ENCODE measurements at regions not wholly inside any gene's neighbourhood (a gene's known extent, or its start where the extent isn't known, plus 50 kb on each side); places are given as distances from the start of the nearest gene placed in this dataset.

DNA sequence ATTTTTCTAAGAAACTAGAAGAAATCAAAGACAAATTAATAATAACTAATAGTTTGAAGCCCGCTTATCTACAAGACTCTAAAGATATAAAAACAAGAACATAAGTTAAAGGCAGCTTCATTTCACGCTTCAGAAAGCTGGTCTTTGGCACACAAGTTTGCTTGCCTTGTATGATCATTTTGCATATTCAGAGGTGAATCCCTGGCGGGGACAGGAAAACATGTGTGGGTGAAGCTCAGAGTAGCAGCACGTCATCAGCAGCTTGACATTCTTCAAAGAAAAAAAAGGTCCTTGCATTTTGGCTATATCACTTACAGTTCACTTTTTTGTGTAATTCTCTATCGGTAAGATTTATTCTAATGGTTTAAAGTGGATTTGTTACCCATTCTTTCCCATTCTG lies 1911.8 kb downstream of the MRPL39 start:
- TF ChIP-seq POLR2A (IDR thresholded peaks at IDR 0.05) (no peak), POLR2AphosphoS5 (IDR thresholded peaks at IDR 0.05; ENCODE audit: insufficient read depth in 1 of 2, low read depth in 1 of 2) (no peak)
- TF ChIP-seq, protein P1, sequence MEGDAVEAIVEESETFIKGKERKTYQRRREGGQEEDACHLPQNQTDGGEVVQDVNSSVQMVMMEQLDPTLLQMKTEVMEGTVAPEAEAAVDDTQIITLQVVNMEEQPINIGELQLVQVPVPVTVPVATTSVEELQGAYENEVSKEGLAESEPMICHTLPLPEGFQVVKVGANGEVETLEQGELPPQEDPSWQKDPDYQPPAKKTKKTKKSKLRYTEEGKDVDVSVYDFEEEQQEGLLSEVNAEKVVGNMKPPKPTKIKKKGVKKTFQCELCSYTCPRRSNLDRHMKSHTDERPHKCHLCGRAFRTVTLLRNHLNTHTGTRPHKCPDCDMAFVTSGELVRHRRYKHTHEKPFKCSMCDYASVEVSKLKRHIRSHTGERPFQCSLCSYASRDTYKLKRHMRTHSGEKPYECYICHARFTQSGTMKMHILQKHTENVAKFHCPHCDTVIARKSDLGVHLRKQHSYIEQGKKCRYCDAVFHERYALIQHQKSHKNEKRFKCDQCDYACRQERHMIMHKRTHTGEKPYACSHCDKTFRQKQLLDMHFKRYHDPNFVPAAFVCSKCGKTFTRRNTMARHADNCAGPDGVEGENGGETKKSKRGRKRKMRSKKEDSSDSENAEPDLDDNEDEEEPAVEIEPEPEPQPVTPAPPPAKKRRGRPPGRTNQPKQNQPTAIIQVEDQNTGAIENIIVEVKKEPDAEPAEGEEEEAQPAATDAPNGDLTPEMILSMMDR (IDR thresholded peaks at IDR 0.05): no peak

DNA sequence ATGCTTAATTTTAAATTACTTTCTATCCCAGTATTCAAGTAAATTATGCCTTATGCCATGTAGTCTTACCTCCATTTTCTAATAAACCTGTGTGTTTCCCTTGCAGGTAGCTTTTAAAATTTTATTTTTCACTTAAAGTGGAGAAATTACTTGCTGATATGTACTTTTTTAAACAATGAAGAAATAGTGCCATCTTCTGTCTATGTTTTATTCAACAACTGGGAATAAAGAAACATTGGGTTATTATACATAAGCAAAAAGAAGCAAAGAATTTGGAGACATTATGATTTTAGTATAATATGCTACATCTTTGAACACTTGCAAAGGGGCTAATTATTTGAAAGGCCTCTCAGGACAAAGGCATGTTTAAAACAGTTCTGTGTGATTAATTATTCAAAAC lies 1912.9 kb downstream of the MRPL39 start:
- no peaks in the 10 kb centered on the region for H3K9me3 ChIP-seq
- H3K4me3 ChIP-seq: no peak overlapping the region
- H3K27ac ChIP-seq: no peak overlapping the region
- no peak for DNase-seq (ENCODE audit: extremely low spot score in 2 of 2)
- H3K4me1 ChIP-seq: no peaks in the 10 kb centered on the region
- intact Hi-C loops (cut with DNase I): no loop called here
- H3K36me3 ChIP-seq: no peaks in the 10 kb centered on the region
- H3K27me3 ChIP-seq: no peaks in the 10 kb centered on the region
- TF ChIP-seq POLR2AphosphoS5 (IDR thresholded peaks at IDR 0.05; ENCODE audit: insufficient read depth in 1 of 2, low read depth in 1 of 2) (no peak), POLR2A (IDR thresholded peaks at IDR 0.05) (no peak)
- TF ChIP-seq, protein P1 (IDR thresholded peaks at IDR 0.05): no peak

More for the DNA sequence above, 1911.8 kb downstream of the MRPL39 start:
- Histone ChIP-seq H3K36me3 (no peaks in the 10 kb centered on the region), H3K4me3 (no peak overlapping the region), H3K4me1 (no peaks in the 10 kb centered on the region), H3K9me3 (no peaks in the 10 kb centered on the region), H3K27ac (no peak overlapping the region), H3K27me3 (no peaks in the 10 kb centered on the region)
- intact Hi-C loops (cut with DNase I): no loop called here
- DNase-seq (ENCODE audit: extremely low spot score in 2 of 2): no peak

DNA sequence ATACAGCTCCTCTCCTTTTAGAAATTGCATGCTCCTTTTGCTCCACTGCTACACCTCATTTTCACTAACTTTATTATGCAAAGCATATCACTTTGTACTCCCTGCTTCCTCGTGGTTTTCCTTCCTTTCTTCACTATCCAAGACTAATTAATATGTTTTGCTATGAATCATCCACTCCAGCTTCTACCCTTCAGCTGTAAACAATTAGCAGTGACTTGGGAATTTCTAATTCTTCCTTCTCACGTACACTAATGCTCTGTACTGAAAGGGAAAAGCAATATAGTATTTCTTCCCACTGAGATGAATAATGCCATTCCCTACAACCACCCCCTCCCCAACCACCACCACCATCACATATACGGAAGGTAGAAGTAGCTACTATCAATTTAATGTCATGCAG lies 1917.0 kb downstream of the MRPL39 start:
- H3K4me3 ChIP-seq: no peak overlapping the region
- no peak overlapping the region for H3K27ac ChIP-seq
- no peaks in the 10 kb centered on the region for H3K9me3 ChIP-seq
- intact Hi-C loops (cut with DNase I): no loop called here
- no peak for TF ChIP-seq POLR2A (IDR thresholded peaks at IDR 0.05)
- TF ChIP-seq, protein P1 (IDR thresholded peaks at IDR 0.05): no peak
- no peak for TF ChIP-seq POLR2AphosphoS5 (IDR thresholded peaks at IDR 0.05; ENCODE audit: insufficient read depth in 1 of 2, low read depth in 1 of 2)
- DNase-seq (ENCODE audit: extremely low spot score in 2 of 2): no peak
- H3K27me3 ChIP-seq: no peaks in the 10 kb centered on the region
- no peaks in the 10 kb centered on the region for H3K36me3 ChIP-seq
- H3K4me1 ChIP-seq: no peaks in the 10 kb centered on the region

- Histone ChIP-seq H3K36me3 (no peaks in the 10 kb centered on the region), H3K27ac (no peak overlapping the region), H3K9me3 (no peaks in the 10 kb centered on the region), H3K27me3 (no peaks in the 10 kb centered on the region), H3K4me1 (no peaks in the 10 kb centered on the region), H3K4me3 (no peak overlapping the region)
- TF ChIP-seq, protein P1 (IDR thresholded peaks at IDR 0.05): no peak
- TF ChIP-seq POLR2AphosphoS5 (IDR thresholded peaks at IDR 0.05; ENCODE audit: insufficient read depth in 1 of 2, low read depth in 1 of 2): no peak
- DNase-seq (ENCODE audit: extremely low spot score in 2 of 2): no peak
- intact Hi-C loops (cut with DNase I): loop anchor here (5.0 kb wide), 1 partner anchor 760 kb away; no protein-coding TSS in a partner anchor
Observed at GRCh38 chr21:23686737-23687523, 1920.4 kb downstream of the MRPL39 start.

DNA sequence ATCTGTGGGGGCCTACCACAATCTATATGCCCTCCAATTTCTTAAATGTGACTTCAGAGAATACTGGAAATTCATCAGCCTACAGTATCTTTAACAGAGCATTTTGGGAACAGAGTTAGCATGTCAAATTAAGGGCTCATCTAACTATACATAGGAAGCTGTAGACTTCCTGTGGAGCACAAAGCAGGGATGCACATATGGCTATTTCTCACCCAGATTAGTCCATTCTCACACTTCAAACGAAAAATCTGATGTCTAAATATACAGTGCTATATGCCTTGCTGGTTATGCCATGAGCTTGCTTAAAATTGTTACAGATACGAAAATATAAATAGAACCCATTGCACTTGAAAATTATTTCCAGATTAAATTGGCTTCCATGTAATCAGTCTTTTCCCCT lies 1922.8 kb downstream of the MRPL39 start:
- Histone ChIP-seq H3K27me3 (no peaks in the 10 kb centered on the region), H3K4me1 (no peaks in the 10 kb centered on the region), H3K4me3 (no peak overlapping the region), H3K9me3 (no peaks in the 10 kb centered on the region), H3K27ac (no peak overlapping the region), H3K36me3 (no peaks in the 10 kb centered on the region)
- no peak for DNase-seq (ENCODE audit: extremely low spot score in 2 of 2)
- intact Hi-C loops (cut with DNase I): no loop called here
- TF ChIP-seq POLR2AphosphoS5 (IDR thresholded peaks at IDR 0.05; ENCODE audit: insufficient read depth in 1 of 2, low read depth in 1 of 2) (no peak), POLR2A (IDR thresholded peaks at IDR 0.05) (no peak)
- TF ChIP-seq, protein P1 (IDR thresholded peaks at IDR 0.05): no peak

All from vagina (tissue), 2 donors.